ENCODE measurements at regions not wholly inside any gene's neighbourhood (a gene's known extent, or its start where the extent isn't known, plus 50 kb on each side); places are given as distances from the start of the nearest gene placed in this dataset.

DNA sequence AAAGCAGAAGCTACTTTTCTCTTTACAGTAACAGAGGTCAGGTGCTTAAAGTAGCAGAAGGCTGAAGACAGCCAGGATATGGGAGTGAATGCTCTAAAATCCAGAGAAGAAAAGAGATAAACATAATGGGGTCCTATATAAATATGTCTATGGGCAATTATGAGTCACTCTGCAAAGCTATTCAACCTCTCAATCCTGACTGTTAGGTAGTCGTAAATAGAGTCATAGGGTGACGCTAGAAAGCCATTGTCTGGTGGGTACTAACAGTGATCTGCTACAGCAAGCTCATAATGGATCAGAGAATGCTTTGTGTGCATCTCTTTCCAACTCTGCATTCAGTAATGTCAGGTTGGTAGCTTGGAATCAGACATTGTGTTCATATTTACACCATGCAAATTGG is 53.5 kb upstream of the PDE5A start:
- POLR2A ChIA-PET, result no interaction called here
- Histone ChIP-seq H3K36me3 (ENCODE audit: insufficient read depth, low read length) (no peaks in the 10 kb centered on the region), H3K9me3 (ENCODE audit: control insufficient read depth in 1 of 2, insufficient read depth in 1 of 2, low read length in 2 of 2) (no peaks in the 10 kb centered on the region), H3K4me3 (ENCODE audit: low read length) (no peak overlapping the region), H3K27me3 (ENCODE audit: control insufficient read depth in 1 of 2, insufficient read depth in 2 of 2, low read length in 2 of 2) (no peaks in the 10 kb centered on the region), H3K4me1 (ENCODE audit: insufficient read depth, low read length) (no peaks in the 10 kb centered on the region), H3K27ac (ENCODE audit: low read depth in 1 of 2, low read length in 2 of 2) (no peak overlapping the region)
- CTCF ChIA-PET, result no interaction called here
- H3K9me3 Mint-ChIP-seq, result no peaks in the 10 kb centered on the region
- H3K36me3 Mint-ChIP-seq (ENCODE audit: low read depth), result no peaks in the 10 kb centered on the region
- intact Hi-C loops (cut with DNase I, micrococcal nuclease), result no loop called here
- no peak for ATAC-seq (ENCODE audit: poor library complexity)
- no peak overlapping the region for H3K27ac Mint-ChIP-seq
- DNase-seq, result no peak
- no peaks in the 10 kb centered on the region for H3K4me1 Mint-ChIP-seq (ENCODE audit: low read depth)
- H3K4me3 Mint-ChIP-seq, result no peak overlapping the region
- peaks cover 28% of the 10 kb centered on the region for H3K27me3 Mint-ChIP-seq
- TF ChIP-seq, protein P1, sequence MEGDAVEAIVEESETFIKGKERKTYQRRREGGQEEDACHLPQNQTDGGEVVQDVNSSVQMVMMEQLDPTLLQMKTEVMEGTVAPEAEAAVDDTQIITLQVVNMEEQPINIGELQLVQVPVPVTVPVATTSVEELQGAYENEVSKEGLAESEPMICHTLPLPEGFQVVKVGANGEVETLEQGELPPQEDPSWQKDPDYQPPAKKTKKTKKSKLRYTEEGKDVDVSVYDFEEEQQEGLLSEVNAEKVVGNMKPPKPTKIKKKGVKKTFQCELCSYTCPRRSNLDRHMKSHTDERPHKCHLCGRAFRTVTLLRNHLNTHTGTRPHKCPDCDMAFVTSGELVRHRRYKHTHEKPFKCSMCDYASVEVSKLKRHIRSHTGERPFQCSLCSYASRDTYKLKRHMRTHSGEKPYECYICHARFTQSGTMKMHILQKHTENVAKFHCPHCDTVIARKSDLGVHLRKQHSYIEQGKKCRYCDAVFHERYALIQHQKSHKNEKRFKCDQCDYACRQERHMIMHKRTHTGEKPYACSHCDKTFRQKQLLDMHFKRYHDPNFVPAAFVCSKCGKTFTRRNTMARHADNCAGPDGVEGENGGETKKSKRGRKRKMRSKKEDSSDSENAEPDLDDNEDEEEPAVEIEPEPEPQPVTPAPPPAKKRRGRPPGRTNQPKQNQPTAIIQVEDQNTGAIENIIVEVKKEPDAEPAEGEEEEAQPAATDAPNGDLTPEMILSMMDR (IDR thresholded peaks at IDR 0.05), result no peak

DNA sequence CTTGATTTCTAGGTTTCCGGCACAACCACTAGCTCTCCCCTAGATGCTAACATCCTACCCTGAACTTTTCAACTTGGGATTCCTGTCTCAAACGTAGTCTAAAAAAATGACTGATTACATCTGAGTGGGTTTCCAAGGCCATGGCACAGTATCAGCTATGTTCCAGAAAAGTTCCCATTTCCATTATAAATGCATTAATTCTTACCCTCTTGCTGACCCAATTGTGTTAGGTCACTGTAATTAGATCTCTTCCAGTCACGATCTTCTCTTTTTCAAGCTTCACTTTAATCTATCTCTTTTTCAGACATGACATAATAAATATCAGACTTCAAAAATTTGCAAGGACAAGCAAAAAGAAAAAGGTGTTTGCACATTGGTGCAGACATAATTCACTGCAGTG is 50.6 kb upstream of the PDE5A start:
- CTCF ChIA-PET, result interaction anchor here (0.6 to 1.7 kb wide), 2 partner anchors 10 to 13 kb away, joined by 3 to 4 read pairs; no protein-coding TSS in a partner anchor
- H3K36me3 ChIP-seq (ENCODE audit: insufficient read depth, low read length), result no peaks in the 10 kb centered on the region
- POLR2A ChIA-PET, result no interaction called here
- H3K27me3 ChIP-seq (ENCODE audit: control insufficient read depth in 1 of 2, insufficient read depth in 2 of 2, low read length in 2 of 2), result no peaks in the 10 kb centered on the region
- intact Hi-C loops (cut with DNase I, micrococcal nuclease), result no loop called here
- no peaks in the 10 kb centered on the region for H3K4me1 Mint-ChIP-seq (ENCODE audit: low read depth)
- no peaks in the 10 kb centered on the region for H3K9me3 Mint-ChIP-seq
- H3K27ac ChIP-seq (ENCODE audit: low read depth in 1 of 2, low read length in 2 of 2), result no peak overlapping the region
- DNase-seq, result no peak
- TF ChIP-seq, protein P1 (IDR thresholded peaks at IDR 0.05), result no peak
- H3K4me1 ChIP-seq (ENCODE audit: insufficient read depth, low read length), result no peaks in the 10 kb centered on the region
- no peaks in the 10 kb centered on the region for H3K9me3 ChIP-seq (ENCODE audit: control insufficient read depth in 1 of 2, insufficient read depth in 1 of 2, low read length in 2 of 2)
- no peak overlapping the region for H3K4me3 Mint-ChIP-seq
- no peak overlapping the region for H3K27ac Mint-ChIP-seq
- no peak for ATAC-seq (ENCODE audit: poor library complexity)
- no peak overlapping the region for H3K4me3 ChIP-seq (ENCODE audit: low read length)
- H3K36me3 Mint-ChIP-seq (ENCODE audit: low read depth), result no peaks in the 10 kb centered on the region
- peaks cover 18% of the 10 kb centered on the region for H3K27me3 Mint-ChIP-seq

DNA sequence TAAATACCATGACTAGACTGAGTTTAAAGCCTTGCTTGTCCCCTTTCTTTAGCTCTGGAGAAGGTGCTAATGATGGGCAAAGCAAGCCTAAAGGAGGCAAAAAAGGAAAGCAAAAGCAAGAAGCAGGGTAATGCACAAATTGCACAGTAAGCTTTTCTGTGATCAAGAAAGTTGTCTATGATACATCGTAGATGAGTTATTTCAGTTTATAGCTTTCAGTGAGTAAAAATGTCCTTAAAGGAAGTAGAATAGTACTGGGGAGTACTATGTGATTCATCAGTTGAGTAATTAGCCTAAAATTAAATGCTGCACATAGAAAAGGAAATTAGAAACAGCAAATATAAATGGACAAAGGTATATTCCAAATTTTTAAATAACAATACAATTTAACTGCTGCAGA is 50.2 kb upstream of the PDE5A start:
- H3K27me3 Mint-ChIP-seq, result peaks cover 18% of the 10 kb centered on the region
- Histone ChIP-seq H3K4me3 (ENCODE audit: low read length) (no peak overlapping the region), H3K27ac (ENCODE audit: low read depth in 1 of 2, low read length in 2 of 2) (no peak overlapping the region), H3K36me3 (ENCODE audit: insufficient read depth, low read length) (no peaks in the 10 kb centered on the region), H3K27me3 (ENCODE audit: control insufficient read depth in 1 of 2, insufficient read depth in 2 of 2, low read length in 2 of 2) (no peaks in the 10 kb centered on the region), H3K4me1 (ENCODE audit: insufficient read depth, low read length) (no peaks in the 10 kb centered on the region), H3K9me3 (ENCODE audit: control insufficient read depth in 1 of 2, insufficient read depth in 1 of 2, low read length in 2 of 2) (no peaks in the 10 kb centered on the region)
- DNase-seq (no peak), ATAC-seq (ENCODE audit: poor library complexity) (no peak)
- H3K4me3 Mint-ChIP-seq, result no peak overlapping the region
- ChIA-PET CTCF (interaction anchor here (0.6 to 1.7 kb wide), 2 partner anchors 10 to 14 kb away, joined by 3 to 4 read pairs; no protein-coding TSS in a partner anchor), POLR2A (no interaction called here)
- TF ChIP-seq, protein P1 (IDR thresholded peaks at IDR 0.05), result no peak
- no peaks in the 10 kb centered on the region for H3K36me3 Mint-ChIP-seq (ENCODE audit: low read depth)
- no peaks in the 10 kb centered on the region for H3K9me3 Mint-ChIP-seq
- intact Hi-C loops (cut with DNase I, micrococcal nuclease), result no loop called here
- no peak overlapping the region for H3K27ac Mint-ChIP-seq
- no peaks in the 10 kb centered on the region for H3K4me1 Mint-ChIP-seq (ENCODE audit: low read depth)
